H9 (cell line): ENCODE measurements at regions not wholly inside any gene's neighbourhood (a gene's known extent, or its start where the extent isn't known, plus 50 kb on each side); places are given as distances from the start of the nearest gene placed in this dataset.

Experiments
- DNase-seq: peaks from one replicate; pipeline ENCODE4 v3.0.0-alpha.2; 2017
- H2AFZ ChIP-seq: one replicate; pipeline ENCODE4 v1.6.1; 2013; ENCODE audit warnings: mild to moderate bottlenecking, low read length, control low read depth, moderate library complexity
- H2AK5ac ChIP-seq: 2 replicates; pipeline ENCODE4 v1.6.1; 2013; ENCODE audit warnings: low read length, control low read depth, mixed read lengths; ENCODE audit not compliant: insufficient read length
- H2BK120ac ChIP-seq: one replicate; pipeline ENCODE4 v1.6.1; 2013; ENCODE audit warnings: low read depth, mild to moderate bottlenecking, low read length, control low read depth, inconsistent platforms; ENCODE audit not compliant: poor library complexity, severe bottlenecking
- H2BK12ac ChIP-seq: 2 replicates; pipeline ENCODE4 v1.6.1; 2013; ENCODE audit warnings: low read length, control low read depth, mixed read lengths, low read depth; ENCODE audit not compliant: insufficient read length
- H2BK15ac ChIP-seq: 2 replicates; pipeline ENCODE4 v1.6.1; 2013; ENCODE audit warnings: low read depth, low read length, control low read depth
- H2BK20ac ChIP-seq: one replicate; pipeline ENCODE4 v1.6.1; 2013; ENCODE audit warnings: low read depth, mild to moderate bottlenecking, low read length, control low read depth, inconsistent platforms; ENCODE audit not compliant: poor library complexity, severe bottlenecking
- H2BK5ac ChIP-seq: 2 replicates; pipeline ENCODE4 v1.6.1; 2013; ENCODE audit warnings: low read length, control low read depth, mixed read lengths; ENCODE audit not compliant: insufficient read length
- H3K14ac ChIP-seq: 2 replicates; pipeline ENCODE4 v1.6.1; 2013; ENCODE audit warnings: low read length, control low read depth; ENCODE audit not compliant: insufficient read depth
- H3K18ac ChIP-seq: 2 replicates; pipeline ENCODE4 v1.6.1; 2013; ENCODE audit warnings: low read depth, mild to moderate bottlenecking, mixed read lengths, low read length, control low read depth; ENCODE audit not compliant: insufficient read length
- H3K23ac ChIP-seq: 2 replicates; pipeline ENCODE4 v1.6.1; 2013; ENCODE audit warnings: low read length, control low read depth, mixed read lengths, low read depth; ENCODE audit not compliant: insufficient read length
- H3K23me2 ChIP-seq: 2 replicates; pipeline ENCODE4 v1.6.1; 2013; ENCODE audit warnings: low read depth, mild to moderate bottlenecking, mixed read lengths, low read length, control low read depth; ENCODE audit not compliant: insufficient read length, poor library complexity, severe bottlenecking
- H3K27ac ChIP-seq: 2 replicates; pipeline ENCODE4 v1.5.1; 2013; ENCODE audit warnings: low read length, control low read depth, mixed read lengths, low read depth; ENCODE audit not compliant: insufficient read length
- H3K27me3 ChIP-seq: 2 replicates; pipeline ENCODE4 v1.6.1; 2013; ENCODE audit warnings: low read length, control low read depth, inconsistent platforms; ENCODE audit not compliant: insufficient read depth
- H3K4ac ChIP-seq: 2 replicates; pipeline ENCODE4 v1.6.1; 2013; ENCODE audit warnings: low read depth, mild to moderate bottlenecking, control low read depth, inconsistent platforms, low read length, moderate library complexity
- H3K4me1 ChIP-seq: 2 replicates; pipeline ENCODE4 v1.6.1; 2013; ENCODE audit warnings: low read length, control low read depth, inconsistent platforms; ENCODE audit not compliant: insufficient read depth
- H3K4me2 ChIP-seq: 2 replicates; pipeline ENCODE4 v1.6.1; 2013; ENCODE audit warnings: low read length, control low read depth, mixed read lengths; ENCODE audit not compliant: insufficient read length, insufficient read depth
- H3K56ac ChIP-seq: 2 replicates; pipeline ENCODE4 v1.6.1; 2013; ENCODE audit warnings: low read depth, mild to moderate bottlenecking, mixed read lengths, low read length, control low read depth; ENCODE audit not compliant: insufficient read length
- H3K79me1 ChIP-seq: 2 replicates; pipeline ENCODE4 v1.6.1; 2013; ENCODE audit warnings: low read depth, mild to moderate bottlenecking, moderate library complexity, low read length, control low read depth, inconsistent platforms; ENCODE audit not compliant: insufficient read depth, poor library complexity, severe bottlenecking
- H3K79me2 ChIP-seq: 2 replicates; pipeline ENCODE4 v1.6.1; 2013; ENCODE audit warnings: low read length, control low read depth, inconsistent platforms; ENCODE audit not compliant: insufficient read depth
- H3K9ac ChIP-seq: 2 replicates; pipeline ENCODE4 v1.6.1; 2013; ENCODE audit warnings: low read length, control low read depth, mixed read lengths; ENCODE audit not compliant: insufficient read length; ENCODE audit errors: extremely low read depth
- H3K9me3 ChIP-seq: one replicate; pipeline ENCODE4 v1.6.1; 2013; ENCODE audit warnings: low read depth, low read length, inconsistent platforms; ENCODE audit not compliant: control insufficient read depth
- H3T11ph ChIP-seq: one replicate; pipeline ENCODE4 v1.6.1; 2013; ENCODE audit warnings: mild to moderate bottlenecking, low read length, control low read depth, inconsistent platforms
- H4K20me1 ChIP-seq: one replicate; pipeline ENCODE4 v1.6.1; 2013; ENCODE audit not compliant: control insufficient read depth, insufficient read length, insufficient read depth
- H4K5ac ChIP-seq: 2 replicates; pipeline ENCODE4 v1.6.1; 2013; ENCODE audit warnings: low read depth, mild to moderate bottlenecking, mixed read lengths, low read length, control low read depth; ENCODE audit not compliant: insufficient read length
- H4K8ac ChIP-seq: replicated peaks from 2 replicates; pipeline ENCODE4 v1.6.1; 2013; ENCODE audit warnings: low read length, control low read depth, mixed read lengths, low read depth; ENCODE audit not compliant: insufficient read length
- H4K91ac ChIP-seq: 2 replicates; pipeline ENCODE4 v1.6.1; 2013; ENCODE audit warnings: low read depth, mild to moderate bottlenecking, moderate library complexity, mixed read lengths, low read length, control low read depth; ENCODE audit not compliant: insufficient read length
- H3K27ac Mint-ChIP-seq, 3 experiments: 2 replicates in 2 of 3; 3 replicates in 1 of 3; pipeline ENCODE4 v1.8.0; 2020 to 2021; ENCODE audit warnings: mixed read lengths in 3 of 3, mild to moderate bottlenecking in 1 of 3, moderate library complexity in 1 of 3
- H3K27me3 Mint-ChIP-seq: 2 replicates; pipeline ENCODE4 v1.8.0; 2021; ENCODE audit warnings: low read depth, mild to moderate bottlenecking, moderate library complexity, mixed read lengths
- H3K36me3 Mint-ChIP-seq, 3 experiments: 2 replicates in 2 of 3; 3 replicates in 1 of 3; pipeline ENCODE4 v1.8.0; 2020 to 2021; ENCODE audit warnings: low read depth in 3 of 3, mixed read lengths in 3 of 3; ENCODE audit not compliant: insufficient read depth in 1 of 3
- H3K4me1 Mint-ChIP-seq, 2 experiments: 2 replicates each; pipeline ENCODE4 v1.8.0; 2020; ENCODE audit warnings: mixed read lengths in 2 of 2
- H3K4me3 Mint-ChIP-seq, 2 experiments: 2 replicates in 1 of 2; 3 replicates in 1 of 2; pipeline ENCODE4 v1.8.0; 2020 to 2021; ENCODE audit warnings: mild to moderate bottlenecking in 2 of 2, mixed read lengths in 2 of 2, moderate library complexity in 1 of 2
- H3K9me3 Mint-ChIP-seq, 2 experiments: 2 replicates in 1 of 2; 3 replicates in 1 of 2; pipeline ENCODE4 v1.8.0; 2020; ENCODE audit warnings: mild to moderate bottlenecking in 2 of 2, mixed read lengths in 2 of 2, moderate library complexity in 1 of 2
- WGBS: extraction: QIAGEN DNeasy Blood & Tissue Kit; methylation state at CpG from one replicate; pipeline ENCODE4 v1.1.7; 2013; ENCODE audit warnings: missing lambda C conversion rate, low lambda C conversion rate, mixed read lengths; ENCODE audit not compliant: insufficient read length; ENCODE audit errors: extremely low coverage; 5-methylcytosine and 5-hydroxymethylcytosine counted together
- TF ChIP-seq, protein P1 (sequence below): fragments of 200-600 bp; sonication (generic); conservative IDR thresholded peaks from 3 replicates; pipeline ENCODE4 v1.8.0; 2021; ENCODE audit warnings: antibody characterized with exemption, mild to moderate bottlenecking

DNA sequence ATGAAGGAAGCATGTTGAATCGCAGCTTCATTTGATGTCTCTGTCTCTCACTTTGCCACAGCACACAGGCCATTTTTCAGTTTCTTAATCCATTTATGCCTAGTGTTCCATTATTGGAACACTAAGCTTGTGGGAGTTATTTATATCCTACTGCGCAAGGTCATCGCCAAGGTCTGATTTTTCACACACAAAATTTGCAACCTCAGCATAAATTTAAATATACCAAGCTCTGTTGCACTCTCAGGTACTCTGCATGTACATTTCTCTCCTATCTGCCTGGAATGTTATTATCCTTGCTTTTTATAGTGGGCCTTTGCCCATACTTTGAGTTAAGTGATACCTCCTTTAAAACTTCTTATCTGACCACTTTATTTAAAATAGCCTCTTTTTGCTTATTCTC is 519.2 kb upstream of the TOM1L1 start:
- H2BK5ac ChIP-seq = no peak overlapping the region
- H3K23me2 ChIP-seq = no peaks in the 10 kb centered on the region
- no peak overlapping the region for H4K8ac ChIP-seq
- H3K4ac ChIP-seq = no peak overlapping the region
- WGBS = no CpG with 5 or more reads among the region's 3 CpGs
- H3K79me2 ChIP-seq = no peaks in the 10 kb centered on the region
- no peak overlapping the region for H3K14ac ChIP-seq
- no peak overlapping the region for H3K27ac ChIP-seq
- no peak overlapping the region for H2BK15ac ChIP-seq
- Mint-ChIP-seq H3K9me3 (no peaks in the 10 kb centered on the region; a peak in 1 of 5 replicates), H3K4me1 (no peaks in the 10 kb centered on the region; a peak in 1 of 4 replicates), H3K4me3 (no peak overlapping the region), H3K27me3 (no peaks in the 10 kb centered on the region), H3K27ac (no peak overlapping the region), H3K36me3 (no peaks in the 10 kb centered on the region; a peak in 1 of 7 replicates)
- H3K23ac ChIP-seq = no peak overlapping the region
- no peaks in the 10 kb centered on the region for H3K4me1 ChIP-seq
- no peak overlapping the region for H3K56ac ChIP-seq
- no peaks in the 10 kb centered on the region for H3K9me3 ChIP-seq
- H3K79me1 ChIP-seq = no peaks in the 10 kb centered on the region
- H3T11ph ChIP-seq = no peak overlapping the region
- no peak overlapping the region for H4K5ac ChIP-seq
- no peak overlapping the region for H3K18ac ChIP-seq
- H4K20me1 ChIP-seq = no peaks in the 10 kb centered on the region
- no peak overlapping the region for H3K9ac ChIP-seq
- H2BK20ac ChIP-seq = no peak overlapping the region
- H3K4me2 ChIP-seq = no peak overlapping the region
- H2AFZ ChIP-seq = no peak overlapping the region
- H3K27me3 ChIP-seq = no peaks in the 10 kb centered on the region
- H2BK12ac ChIP-seq = no peak overlapping the region
- TF ChIP-seq, protein P1, sequence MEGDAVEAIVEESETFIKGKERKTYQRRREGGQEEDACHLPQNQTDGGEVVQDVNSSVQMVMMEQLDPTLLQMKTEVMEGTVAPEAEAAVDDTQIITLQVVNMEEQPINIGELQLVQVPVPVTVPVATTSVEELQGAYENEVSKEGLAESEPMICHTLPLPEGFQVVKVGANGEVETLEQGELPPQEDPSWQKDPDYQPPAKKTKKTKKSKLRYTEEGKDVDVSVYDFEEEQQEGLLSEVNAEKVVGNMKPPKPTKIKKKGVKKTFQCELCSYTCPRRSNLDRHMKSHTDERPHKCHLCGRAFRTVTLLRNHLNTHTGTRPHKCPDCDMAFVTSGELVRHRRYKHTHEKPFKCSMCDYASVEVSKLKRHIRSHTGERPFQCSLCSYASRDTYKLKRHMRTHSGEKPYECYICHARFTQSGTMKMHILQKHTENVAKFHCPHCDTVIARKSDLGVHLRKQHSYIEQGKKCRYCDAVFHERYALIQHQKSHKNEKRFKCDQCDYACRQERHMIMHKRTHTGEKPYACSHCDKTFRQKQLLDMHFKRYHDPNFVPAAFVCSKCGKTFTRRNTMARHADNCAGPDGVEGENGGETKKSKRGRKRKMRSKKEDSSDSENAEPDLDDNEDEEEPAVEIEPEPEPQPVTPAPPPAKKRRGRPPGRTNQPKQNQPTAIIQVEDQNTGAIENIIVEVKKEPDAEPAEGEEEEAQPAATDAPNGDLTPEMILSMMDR = no peak
- no peak overlapping the region for H2AK5ac ChIP-seq
- no peak overlapping the region for H4K91ac ChIP-seq
- DNase-seq = no peak
- no peak overlapping the region for H2BK120ac ChIP-seq
